NOMO-1 (cell line): ENCODE measurements at regions not wholly inside any gene's neighbourhood (a gene's known extent, or its start where the extent isn't known, plus 50 kb on each side); places are given as distances from the start of the nearest gene placed in this dataset.

ENCODE experiments used
- DNase-seq, 2 experiments: peaks; one replicate each; lab custom pipeline; 2025; ENCODE audit not compliant: unreplicated experiment in 2 of 2; lab: John Stamatoyannopoulos, UW

DNA sequence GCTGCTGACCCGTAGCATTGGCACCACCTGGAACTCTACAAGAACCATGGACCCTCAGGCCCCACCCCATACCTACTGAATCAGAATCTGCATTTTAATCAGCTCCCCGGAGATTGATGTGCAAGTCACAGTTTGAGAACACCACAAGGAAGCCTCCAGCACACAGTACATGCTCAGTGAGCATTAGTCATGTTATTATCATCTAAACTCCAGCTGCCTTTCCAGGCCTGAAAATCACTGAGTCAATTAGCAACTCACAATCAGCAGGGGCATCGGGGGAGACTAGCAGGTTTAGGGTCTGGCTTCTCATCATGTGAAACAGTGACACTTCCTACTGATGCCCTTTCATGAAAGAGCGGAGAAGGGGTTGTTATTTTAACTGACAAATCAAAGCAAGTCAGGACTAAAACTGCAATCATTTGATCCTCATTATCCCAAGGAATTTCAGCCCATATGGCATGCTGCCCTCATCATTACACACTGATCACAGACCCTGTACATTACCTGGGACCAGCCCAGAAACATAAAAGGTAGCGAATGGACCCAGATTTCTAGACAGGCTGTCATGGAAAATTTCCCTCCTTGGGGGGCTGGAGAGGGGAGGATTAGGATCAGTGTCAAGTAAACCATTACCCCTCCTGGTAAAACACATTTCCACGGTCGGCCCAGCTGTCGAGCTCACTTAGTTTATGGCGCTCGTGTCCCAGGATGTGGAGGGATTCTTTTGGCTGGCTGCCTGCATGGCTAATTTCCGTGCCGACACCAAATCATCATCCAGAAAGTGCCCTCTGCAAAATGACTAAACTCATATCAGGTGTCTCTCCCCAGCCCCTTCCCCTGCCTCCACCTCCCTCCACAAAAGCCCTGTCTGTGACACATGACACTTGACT, 122.8 kb downstream of the PRLHR start:
- no peak for DNase-seq

- no peak for DNase-seq
These were observed 123.6 kb downstream of the PRLHR start for GRCh38 chr10:118471863-118472262.

- no peak for DNase-seq
These were observed 125.0 kb downstream of the PRLHR start for GRCh38 chr10:118470470-118470869.

- no peak for DNase-seq
These were observed 125.1 kb upstream of the FAM204A start for GRCh38 chr10:118467200-118467599.

DNA sequence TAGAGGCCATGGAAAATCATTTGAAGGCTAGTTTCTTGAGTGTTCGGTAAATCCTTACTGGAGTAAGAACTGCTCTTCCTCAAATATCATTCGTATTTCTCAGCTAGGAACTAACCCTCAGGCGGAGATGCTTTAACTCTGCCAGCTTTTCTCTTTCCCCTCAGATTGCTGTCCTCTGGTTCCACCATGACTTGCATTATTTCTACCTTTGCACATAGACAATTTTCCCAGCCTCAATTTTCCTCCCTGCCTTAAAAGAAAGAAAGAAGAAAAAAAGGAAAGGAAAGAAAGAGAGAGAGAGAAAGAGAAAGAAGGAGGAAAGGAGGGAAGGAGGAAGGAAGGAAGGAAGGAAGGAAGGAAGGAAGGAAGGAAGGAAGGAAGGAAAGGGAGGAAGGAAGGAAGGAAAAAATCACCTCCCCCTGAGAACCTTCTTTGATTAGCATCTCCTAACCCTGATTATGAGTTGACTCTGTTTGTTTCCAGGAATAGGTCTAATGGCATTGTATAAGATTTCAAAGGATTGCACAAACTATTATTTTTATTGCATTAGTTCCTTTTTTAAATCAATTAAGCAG, 123.3 kb upstream of the FAM204A start:
- DNase-seq: no peak

DNA sequence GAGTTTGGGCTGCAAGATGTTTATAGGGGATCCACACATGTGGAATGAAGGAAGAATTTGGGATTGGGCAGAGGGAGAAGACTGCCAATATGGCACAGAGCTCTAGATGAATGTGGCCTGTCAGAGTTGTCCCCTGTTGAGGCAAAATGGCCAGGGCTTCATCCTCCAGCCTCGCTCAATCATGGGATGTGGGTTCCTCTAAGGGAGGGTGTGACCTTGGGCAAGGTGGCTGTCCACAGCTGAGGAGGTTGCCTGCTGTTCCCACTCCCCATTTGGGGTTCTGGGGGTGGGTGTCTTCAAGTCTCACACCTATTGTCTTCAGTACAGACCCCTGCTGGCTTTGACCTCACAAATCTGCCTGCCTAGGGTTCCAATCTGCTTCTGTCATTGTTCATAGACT, 121.6 kb upstream of the FAM204A start:
- no peak for DNase-seq

- no peak for DNase-seq
These were observed 120.3 kb upstream of the FAM204A start for GRCh38 chr10:118462401-118462800.

DNA sequence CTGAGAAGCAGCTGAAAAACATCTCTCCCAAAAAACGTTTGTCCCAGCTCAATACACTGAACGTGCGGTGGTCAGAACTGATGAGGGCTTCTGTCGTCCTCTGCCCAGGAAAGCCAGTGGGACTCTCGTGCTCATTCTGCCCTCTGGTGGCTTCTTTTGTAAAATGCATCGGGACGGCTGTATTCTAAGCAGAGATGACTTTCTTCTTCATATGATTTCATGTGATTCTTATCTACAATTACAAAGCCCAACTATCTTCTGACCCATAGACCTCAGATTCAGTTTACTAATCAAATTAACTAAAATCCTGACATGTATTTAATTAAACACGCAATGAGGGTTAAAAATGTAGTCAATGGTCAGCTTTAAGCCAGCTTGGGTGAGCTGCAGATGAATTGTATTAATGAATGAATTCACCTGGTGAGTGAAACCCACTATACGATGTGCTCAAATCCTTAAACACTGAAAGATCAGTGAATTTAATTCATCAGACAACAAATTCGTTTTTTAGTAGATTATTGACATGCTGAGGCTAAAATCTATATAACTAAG, 117.6 kb upstream of the FAM204A start:
- DNase-seq: peak; percentile 38 to 44

GRCh38 chr10:118458957-118459641, 117.0 kb upstream of the FAM204A start:
- DNase-seq: no peak

GRCh38 chr10:118457824-118458428, 115.8 kb upstream of the FAM204A start:
- DNase-seq: no peak

DNA sequence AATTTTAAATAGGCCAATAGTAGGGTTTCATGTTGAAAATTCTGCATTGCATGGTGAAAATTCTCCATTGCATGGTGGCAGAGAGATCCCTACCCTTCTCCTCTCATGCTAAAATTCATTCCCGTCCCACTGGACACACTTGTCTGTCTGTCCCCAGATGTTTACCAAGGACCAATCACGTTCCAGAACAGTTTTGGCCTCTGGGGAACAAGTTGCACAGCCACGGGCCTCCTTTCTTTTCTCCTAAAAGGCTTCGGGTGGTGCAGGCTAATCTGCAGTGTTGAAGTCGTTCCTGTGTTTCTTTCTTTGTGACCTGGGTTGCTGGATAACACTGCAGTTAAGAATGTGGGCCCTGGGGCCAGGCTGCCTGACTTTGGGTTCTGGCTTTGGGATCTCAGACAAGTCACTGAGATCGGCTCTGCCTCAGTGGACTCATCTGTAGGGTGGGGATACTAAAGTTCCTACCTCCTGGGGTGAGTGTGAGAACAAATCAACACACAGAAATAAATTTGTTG, 113.1 kb upstream of the FAM204A start:
- DNase-seq: no peak

- no peak for DNase-seq
These were observed 112.1 kb upstream of the FAM204A start for GRCh38 chr10:118454211-118454610.

- DNase-seq: no peak
These were observed 110.0 kb upstream of the FAM204A start for GRCh38 chr10:118452098-118452497.

DNA sequence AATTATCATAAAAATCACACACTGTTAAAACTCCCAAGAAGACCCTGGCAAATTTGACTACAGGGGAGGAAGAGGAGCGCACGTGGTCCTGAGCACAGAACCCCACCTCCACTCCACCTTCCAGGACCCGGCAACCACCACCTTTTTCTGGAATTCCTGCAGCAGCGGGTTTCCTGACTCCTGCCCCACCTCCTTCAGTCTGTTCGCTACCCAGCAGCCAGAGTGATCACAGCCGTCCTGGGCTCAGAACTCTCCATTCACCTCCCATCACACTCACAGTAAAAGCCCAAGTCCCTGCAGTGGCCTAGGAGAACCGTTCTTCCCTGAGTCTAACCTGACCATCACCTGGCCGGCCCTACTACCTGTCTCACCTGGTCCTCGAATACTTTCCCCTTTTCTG, 107.4 kb upstream of the FAM204A start:
- DNase-seq: no peak

DNA sequence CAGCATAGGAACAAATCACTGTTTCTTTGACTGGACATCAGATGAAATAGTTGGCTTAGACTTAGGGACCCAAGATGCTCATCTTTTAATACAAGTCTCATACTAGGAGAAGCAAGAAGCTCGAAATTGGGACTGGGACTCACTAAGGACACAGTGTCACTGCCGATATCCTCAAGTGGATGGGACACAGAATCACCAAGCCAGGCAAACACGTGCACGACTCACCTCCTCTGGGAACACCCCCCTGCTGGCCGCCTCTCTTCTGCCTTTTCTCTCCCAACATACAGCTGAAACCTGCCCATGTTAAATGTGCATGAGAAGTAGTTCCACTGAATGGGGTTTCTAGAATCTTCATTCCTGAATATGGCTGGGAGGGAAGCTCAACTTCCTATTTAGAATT, 106.6 kb upstream of the FAM204A start:
- DNase-seq: no peak

DNA sequence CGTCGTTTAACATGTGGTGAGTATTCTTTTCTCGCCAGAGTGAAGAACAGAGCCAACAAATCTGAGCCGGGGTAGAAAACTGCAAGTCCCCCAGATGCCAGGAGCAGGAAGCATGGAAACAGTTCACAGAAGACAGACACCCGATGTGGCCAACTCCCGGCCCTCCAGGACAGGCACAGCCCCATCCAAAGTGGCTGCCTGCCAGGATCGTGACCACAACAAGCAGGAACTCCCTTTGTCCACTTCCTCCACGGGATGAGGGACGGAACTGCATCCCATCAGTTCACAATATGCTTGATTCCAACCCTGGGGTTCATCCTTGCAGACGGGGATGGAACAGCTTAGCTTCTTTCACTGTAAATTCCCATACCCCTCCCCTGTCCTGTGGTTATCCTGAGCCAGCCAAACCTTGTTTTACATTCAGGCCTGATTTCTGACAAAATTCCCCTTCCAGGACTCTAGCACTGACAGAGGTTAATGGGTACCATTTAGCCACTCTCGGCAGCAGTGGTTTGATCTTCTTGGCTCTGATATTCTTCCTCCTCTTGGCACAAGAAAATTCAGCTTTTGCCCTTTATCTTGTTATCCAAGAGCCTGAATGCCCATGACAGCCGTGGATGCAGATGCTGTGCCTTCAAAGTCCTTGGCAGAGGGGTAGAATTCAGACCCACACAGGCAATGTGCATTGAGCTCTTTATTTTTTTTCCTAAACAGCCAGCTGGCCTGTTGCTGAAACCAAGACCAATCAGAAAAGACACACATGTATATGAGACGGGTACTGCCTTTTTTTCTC, 105.5 kb upstream of the FAM204A start:
- no peak for DNase-seq

DNA sequence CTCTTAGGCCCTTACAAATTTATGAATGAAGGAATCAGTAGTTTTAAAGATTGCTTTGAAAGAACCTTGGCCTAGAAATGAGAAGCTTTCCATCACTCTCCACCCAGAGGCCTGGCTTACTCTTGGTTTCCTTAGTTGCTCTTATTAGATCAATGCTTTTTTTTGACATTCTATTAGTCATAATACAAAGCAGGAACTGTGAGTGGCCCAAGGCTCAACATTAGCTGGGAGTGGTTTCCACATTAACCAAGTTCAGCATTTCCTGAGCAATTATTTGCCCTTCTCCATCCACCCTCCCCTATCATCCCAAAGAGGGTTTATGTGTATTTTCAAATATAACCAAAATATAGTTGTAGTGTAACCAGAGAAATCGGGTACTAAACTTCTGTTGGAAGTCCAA, 103.4 kb upstream of the FAM204A start:
- no peak for DNase-seq

GRCh38 chr10:118444069-118444468, 101.9 kb upstream of the FAM204A start:
- DNase-seq: no peak

DNA sequence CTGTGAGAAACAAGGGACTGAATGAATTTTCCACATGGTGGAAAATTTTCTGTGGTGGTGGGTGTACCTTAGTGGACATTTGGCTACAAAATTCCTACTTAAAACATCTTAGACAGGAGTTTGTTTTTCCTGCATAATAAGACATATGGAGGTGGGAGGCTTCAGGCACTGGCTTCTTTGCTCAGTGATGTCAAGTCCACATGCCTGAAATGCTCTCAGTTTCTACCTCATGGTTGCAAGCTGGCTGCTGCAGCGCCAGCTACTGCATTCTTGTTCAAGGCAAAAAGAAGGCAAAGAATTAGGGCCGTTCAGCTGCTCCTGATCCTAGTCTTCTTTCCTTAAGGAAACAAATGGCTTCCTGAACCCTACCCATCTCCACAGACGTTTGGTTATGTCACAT, 99.9 kb upstream of the FAM204A start:
- no peak for DNase-seq

DNA sequence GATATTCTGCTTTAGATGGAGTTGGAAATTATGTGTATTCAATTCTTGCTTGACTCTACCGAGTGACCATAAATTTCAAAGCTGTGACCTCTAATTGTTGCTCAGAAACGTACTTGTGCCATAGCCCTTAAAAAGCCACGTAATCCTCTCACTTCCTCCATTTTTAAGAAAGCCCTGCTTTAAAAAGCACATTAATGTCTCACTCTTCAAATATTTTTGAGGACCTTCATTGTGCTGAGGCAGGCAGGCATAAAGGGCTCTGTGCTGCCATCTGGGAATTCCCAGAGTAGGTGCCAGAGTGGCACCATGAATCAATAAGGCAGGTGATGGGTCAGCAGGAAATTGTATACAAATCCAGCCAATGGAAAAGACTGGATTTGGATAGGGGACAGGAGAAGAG, 97.7 kb upstream of the FAM204A start:
- peak; percentile 37 to 68 for DNase-seq
